Keratinocyte (primary cell): ENCODE measurements at regions not wholly inside any gene's neighbourhood (a gene's known extent, or its start where the extent isn't known, plus 50 kb on each side); places are given as distances from the start of the nearest gene placed in this dataset.
"Not testable (repeated sequence)": the region's sequence is repeated elsewhere in the genome, so short reads cannot be mapped to it uniquely, and the experiment has no call there.

ENCODE experiments used
- DNase-seq: peaks from one replicate; pipeline ENCODE4 v3.0.0-alpha.2; 2011; ENCODE audit warnings: low read depth, missing footprints, low spot score
- FAIRE-seq: peaks from 2 replicates; lab custom pipeline; 2011; peaks lifted over from hg19 to GRCh38; lab: Jason Lieb, UNC
- H2AFZ ChIP-seq: 2 replicates; pipeline ENCODE4 v1.6.0; 2012; ENCODE audit warnings: low read length, control low read depth, inconsistent platforms; ENCODE audit not compliant: control insufficient read depth
- H3K27ac ChIP-seq: 2 replicates; pipeline ENCODE4 v1.5.1; 2011; ENCODE audit warnings: low read length; ENCODE audit not compliant: control insufficient read depth, insufficient read depth
- H3K27me3 ChIP-seq: 3 replicates; pipeline ENCODE4 v1.6.0; 2011; ENCODE audit warnings: low read length; ENCODE audit not compliant: control insufficient read depth, insufficient read depth; ENCODE audit errors: extremely low read depth
- H3K36me3 ChIP-seq, 2 experiments: 2 replicates in 1 of 2; 3 replicates in 1 of 2; pipeline ENCODE4 v1.5.1; 2011; ENCODE audit warnings: low read length in 2 of 2, mild to moderate bottlenecking in 1 of 2; ENCODE audit not compliant: control insufficient read depth in 2 of 2, insufficient read depth in 2 of 2; ENCODE audit errors: extremely low read depth in 1 of 2
- H3K4me1 ChIP-seq: 3 replicates; pipeline ENCODE4 v1.5.1; 2011; ENCODE audit warnings: low read length; ENCODE audit not compliant: control insufficient read depth, insufficient read depth; ENCODE audit errors: extremely low read depth
- H3K4me2 ChIP-seq: 3 replicates; pipeline ENCODE4 v1.6.0; 2011; ENCODE audit warnings: low read depth, low read length; ENCODE audit not compliant: control insufficient read depth, insufficient read depth; ENCODE audit errors: extremely low read depth
- H3K4me3 ChIP-seq, 3 experiments: fragments of 200-600 bp in 1 of 3; sonication (generic) in 1 of 3; 2 replicates in 2 of 3; 3 replicates in 1 of 3; pipeline ENCODE4 v1.5.1; 2011 to 2016; ENCODE audit warnings: low read length in 3 of 3, mild to moderate bottlenecking in 3 of 3, control low read depth in 2 of 3, inconsistent platforms in 1 of 3, low read depth in 1 of 3, mixed read lengths in 1 of 3, mixed run types in 1 of 3, moderate library complexity in 1 of 3; ENCODE audit not compliant: control insufficient read depth in 2 of 3, insufficient read depth in 2 of 3; ENCODE audit errors: extremely low read depth in 1 of 3
- H3K79me2 ChIP-seq: 2 replicates; pipeline ENCODE4 v1.6.0; 2012; ENCODE audit warnings: low read length; ENCODE audit not compliant: control insufficient read depth, insufficient read depth
- H3K9ac ChIP-seq: 3 replicates; pipeline ENCODE4 v1.6.0; 2011; ENCODE audit warnings: low read length; ENCODE audit not compliant: control insufficient read depth, insufficient read depth; ENCODE audit errors: extremely low read depth
- H3K9me1 ChIP-seq: 3 replicates; pipeline ENCODE4 v1.6.0; 2011; ENCODE audit warnings: low read length; ENCODE audit not compliant: control insufficient read depth, insufficient read depth; ENCODE audit errors: extremely low read depth
- H3K9me3 ChIP-seq: 2 replicates; pipeline ENCODE4 v1.5.1; 2012; ENCODE audit warnings: low read depth, low read length; ENCODE audit not compliant: control insufficient read depth
- H4K20me1 ChIP-seq: 3 replicates; pipeline ENCODE4 v1.6.0; 2011; ENCODE audit warnings: low read length; ENCODE audit not compliant: control insufficient read depth, insufficient read depth; ENCODE audit errors: extremely low read depth
- CTCF ChIP-seq, 3 experiments: IDR thresholded peaks in 1 of 3; conservative IDR thresholded peaks in 1 of 3; optimal IDR thresholded peaks in 1 of 3; 2 replicates in 2 of 3; 3 replicates in 1 of 3; pipeline versions ENCODE3 to v1.5.1; 2011; ENCODE audit warnings: low read length in 3 of 3, mild to moderate bottlenecking in 3 of 3, moderate library complexity in 2 of 3, control low read depth in 1 of 3, inconsistent platforms in 1 of 3; ENCODE audit not compliant: insufficient read depth in 2 of 3; ENCODE audit errors: extremely low read depth in 1 of 3
- EZH2 ChIP-seq: IDR thresholded peaks from one replicate; pipeline ENCODE4 v1.6.1; 2012; ENCODE audit warnings: inconsistent platforms, mild to moderate bottlenecking, low read length, moderate library complexity
- dilution Hi-C: fragments of 300-500 bp; cut with MboI; formaldehyde crosslinking; loops from one replicate; pipeline ENCODE4 v1.7.0; 2020; ENCODE audit warnings: low sequenced_read_pairs; ENCODE audit not compliant: extremely low pct_ligation_motif_present

- H4K20me1 ChIP-seq, FAIRE-seq, H3K9ac ChIP-seq, H3K4me1 ChIP-seq, H3K4me2 ChIP-seq, H3K9me1 ChIP-seq, H3K27me3 ChIP-seq, H3K79me2 ChIP-seq, H3K36me3 ChIP-seq, H3K4me3 ChIP-seq, dilution Hi-C loops, DNase-seq, H2AFZ ChIP-seq, H3K27ac ChIP-seq, H3K9me3 ChIP-seq: not testable (repeated sequence)
Observed at GRCh38 chr7:68082961-68083657, 1086.5 kb downstream of the TYW1 start.

- H3K9me3 ChIP-seq: peaks cover 2% of the 10 kb centered on the region
- no peaks in the 10 kb centered on the region for H4K20me1 ChIP-seq
- TF ChIP-seq EZH2 (no peak), CTCF (optimal IDR thresholded peaks at IDR 0.05 in 1 of 3, IDR thresholded peaks at IDR 0.05 in 1 of 3, conservative IDR thresholded peaks at IDR 0.05 in 1 of 3; ENCODE audit: extremely low read depth in 1 of 3, insufficient read depth in 2 of 3, low read length in 3 of 3) (no peak)
- H3K27me3 ChIP-seq: no peaks in the 10 kb centered on the region
- no peaks in the 10 kb centered on the region for H3K79me2 ChIP-seq
- H3K9me1 ChIP-seq: no peaks in the 10 kb centered on the region
- dilution Hi-C loops: no loop called here
- no peak overlapping the region for H3K4me2 ChIP-seq
- no peak overlapping the region for H2AFZ ChIP-seq
- no peak for FAIRE-seq
- no peaks in the 10 kb centered on the region for H3K4me1 ChIP-seq
- H3K9ac ChIP-seq: no peak overlapping the region
- DNase-seq: no peak
- H3K27ac ChIP-seq: no peak overlapping the region
- H3K4me3 ChIP-seq: no peak overlapping the region
- no peaks in the 10 kb centered on the region for H3K36me3 ChIP-seq
Observed at GRCh38 chr7:68087401-68087800, 1090.8 kb downstream of the TYW1 start.

- H3K9ac ChIP-seq: no peak overlapping the region
- H4K20me1 ChIP-seq: no peaks in the 10 kb centered on the region
- peaks cover 2% of the 10 kb centered on the region for H3K9me3 ChIP-seq
- H3K9me1 ChIP-seq: no peaks in the 10 kb centered on the region
- H3K79me2 ChIP-seq: no peaks in the 10 kb centered on the region
- dilution Hi-C loops: no loop called here
- DNase-seq (no peak), FAIRE-seq (no peak)
- no peak overlapping the region for H3K4me2 ChIP-seq
- no peaks in the 10 kb centered on the region for H3K4me1 ChIP-seq
- H3K27me3 ChIP-seq: no peaks in the 10 kb centered on the region
- H3K36me3 ChIP-seq: no peaks in the 10 kb centered on the region
- H2AFZ ChIP-seq: no peak overlapping the region
- TF ChIP-seq EZH2 (no peak), CTCF (optimal IDR thresholded peaks at IDR 0.05 in 1 of 3, IDR thresholded peaks at IDR 0.05 in 1 of 3, conservative IDR thresholded peaks at IDR 0.05 in 1 of 3; ENCODE audit: extremely low read depth in 1 of 3, insufficient read depth in 2 of 3, low read length in 3 of 3) (no peak)
- H3K27ac ChIP-seq: no peak overlapping the region
- no peak overlapping the region for H3K4me3 ChIP-seq
Observed at GRCh38 chr7:68088879-68089278, 1092.2 kb downstream of the TYW1 start.

GRCh38 chr7:68090256-68090655 lies 1093.6 kb downstream of the TYW1 start:
- FAIRE-seq, H3K9me1 ChIP-seq: not testable (repeated sequence)

More at GRCh38 chr7:68090256-68090655, 1093.6 kb downstream of the TYW1 start:
- H3K9me3 ChIP-seq, H3K36me3 ChIP-seq, H3K4me3 ChIP-seq, H3K79me2 ChIP-seq, H4K20me1 ChIP-seq, H3K4me2 ChIP-seq, H3K27ac ChIP-seq, H2AFZ ChIP-seq, H3K27me3 ChIP-seq, dilution Hi-C loops, H3K4me1 ChIP-seq, DNase-seq, H3K9ac ChIP-seq: not testable (repeated sequence)
